Loucy (cell line): ENCODE measurements at regions not wholly inside any gene's neighbourhood (a gene's known extent, or its start where the extent isn't known, plus 50 kb on each side); places are given as distances from the start of the nearest gene placed in this dataset.

Experiments used
- H2AFZ ChIP-seq: fragments of 200-600 bp; sonication (generic); 2 replicates; pipeline ENCODE4 v1.6.0; 2016; ENCODE audit warnings: antibody characterized with exemption, mild to moderate bottlenecking, low read length, moderate library complexity
- H3F3A ChIP-seq: fragments of 200-600 bp; 2 replicates; pipeline ENCODE4 v1.6.0; 2016; ENCODE audit warnings: antibody characterized with exemption, low read depth, mild to moderate bottlenecking
- H3K27me3 ChIP-seq: fragments of 200-600 bp; sonication (generic); 2 replicates; pipeline ENCODE4 v1.6.1; 2014; ENCODE audit warnings: low read length, mild to moderate bottlenecking; ENCODE audit not compliant: insufficient read depth, poor library complexity, severe bottlenecking
- H3K36me3 ChIP-seq: fragments of 200-600 bp; sonication (generic); 2 replicates; pipeline ENCODE4 v1.6.1; 2016; ENCODE audit warnings: low read length; ENCODE audit not compliant: insufficient read depth
- H3K4me1 ChIP-seq: fragments of 200-600 bp; sonication (generic); 2 replicates; pipeline ENCODE4 v1.5.1; 2014; ENCODE audit warnings: low read length, mild to moderate bottlenecking; ENCODE audit not compliant: insufficient read depth, poor library complexity, severe bottlenecking
- H3K4me2 ChIP-seq: fragments of 200-600 bp; sonication (generic); 2 replicates; pipeline ENCODE4 v1.6.0; 2014; ENCODE audit warnings: antibody characterized with exemption, low read length, low read depth, mild to moderate bottlenecking; ENCODE audit not compliant: poor library complexity, severe bottlenecking
- H3K4me3 ChIP-seq: fragments of 200-600 bp; sonication (generic); 2 replicates; pipeline ENCODE4 v1.5.1; 2014; ENCODE audit warnings: low read length, mild to moderate bottlenecking, mixed read lengths; ENCODE audit not compliant: poor library complexity, severe bottlenecking
- H3K79me2 ChIP-seq: fragments of 200-600 bp; sonication (generic); 2 replicates; pipeline ENCODE4 v1.6.1; 2014; ENCODE audit warnings: low read length; ENCODE audit not compliant: insufficient read depth
- H3K9ac ChIP-seq: fragments of 200-600 bp; sonication (generic); 2 replicates; pipeline ENCODE4 v1.6.0; 2014; ENCODE audit warnings: mild to moderate bottlenecking, low read depth, low read length, moderate library complexity; ENCODE audit not compliant: poor library complexity, severe bottlenecking
- H3K9me2 ChIP-seq: fragments of 200-600 bp; sonication (generic); replicated peaks from 2 replicates; pipeline ENCODE4 v1.6.1; 2016; ENCODE audit warnings: low read depth, low read length, mixed read lengths
- H3K9me3 ChIP-seq: fragments of 200-600 bp; sonication (generic); 2 replicates; pipeline ENCODE4 v1.6.1; 2014; ENCODE audit warnings: mild to moderate bottlenecking, antibody characterized with exemption, low read length, low read depth; ENCODE audit not compliant: insufficient read depth
- H4K20me1 ChIP-seq: fragments of 200-600 bp; sonication (generic); 2 replicates; pipeline ENCODE4 v1.6.0; 2014; ENCODE audit warnings: antibody characterized with exemption, low read length, mild to moderate bottlenecking; ENCODE audit not compliant: insufficient read depth, poor library complexity, severe bottlenecking
- CTCF ChIP-seq: fragments of 200-600 bp; sonication (generic); conservative IDR thresholded peaks from 2 replicates; pipeline ENCODE4 v1.5.1; 2014; ENCODE audit warnings: mild to moderate bottlenecking, antibody characterized with exemption, low read length
- EZH2phosphoT487 ChIP-seq: fragments of 200-600 bp; IDR thresholded peaks from 2 replicates; pipeline ENCODE4 v1.6.1; 2018; ENCODE audit warnings: antibody characterized with exemption, mild to moderate bottlenecking, moderate library complexity, borderline replicate concordance

- H3K9me2 ChIP-seq = no peaks in the 10 kb centered on the region
- no peak overlapping the region for H2AFZ ChIP-seq
- no peaks in the 10 kb centered on the region for H3F3A ChIP-seq
- no peaks in the 10 kb centered on the region for H3K4me1 ChIP-seq
- H3K9ac ChIP-seq = no peak overlapping the region
- no peaks in the 10 kb centered on the region for H4K20me1 ChIP-seq
- TF ChIP-seq CTCF = no peak
- no peak for TF ChIP-seq EZH2phosphoT487
- H3K4me3 ChIP-seq = no peak overlapping the region
- H3K79me2 ChIP-seq = no peaks in the 10 kb centered on the region
- no peak overlapping the region for H3K4me2 ChIP-seq
- no peaks in the 10 kb centered on the region for H3K36me3 ChIP-seq
- H3K9me3 ChIP-seq = no peaks in the 10 kb centered on the region
- H3K27me3 ChIP-seq = no peaks in the 10 kb centered on the region
Observed at GRCh38 chr1:72636631-72637030, 354.3 kb upstream of the NEGR1 start.

GRCh38 chr1:72635719-72636118 is 353.4 kb upstream of the NEGR1 start:
- no peak overlapping the region for H3K4me2 ChIP-seq

GRCh38 chr1:72634946-72635345 is 352.6 kb upstream of the NEGR1 start:
- Histone ChIP-seq H3K4me1 (no peaks in the 10 kb centered on the region), H2AFZ (no peak overlapping the region), H4K20me1 (no peaks in the 10 kb centered on the region), H3F3A (no peaks in the 10 kb centered on the region), H3K9ac (no peak overlapping the region), H3K27me3 (no peaks in the 10 kb centered on the region), H3K36me3 (no peaks in the 10 kb centered on the region), H3K79me2 (no peaks in the 10 kb centered on the region), H3K4me2 (no peak overlapping the region), H3K4me3 (no peak overlapping the region), H3K9me2 (no peaks in the 10 kb centered on the region), H3K9me3 (no peaks in the 10 kb centered on the region)
- no peak for TF ChIP-seq EZH2phosphoT487
- TF ChIP-seq CTCF = no peak

More at GRCh38 chr1:72635719-72636118, 353.4 kb upstream of the NEGR1 start:
- H3K4me1 ChIP-seq = no peaks in the 10 kb centered on the region
- H3K79me2 ChIP-seq = no peaks in the 10 kb centered on the region
- no peaks in the 10 kb centered on the region for H3K27me3 ChIP-seq
- H2AFZ ChIP-seq = no peak overlapping the region
- TF ChIP-seq EZH2phosphoT487 (no peak), CTCF (no peak)
- no peaks in the 10 kb centered on the region for H3K9me3 ChIP-seq
- no peak overlapping the region for H3K4me3 ChIP-seq
- no peaks in the 10 kb centered on the region for H4K20me1 ChIP-seq
- no peaks in the 10 kb centered on the region for H3K36me3 ChIP-seq
- H3F3A ChIP-seq = no peaks in the 10 kb centered on the region
- H3K9me2 ChIP-seq = no peaks in the 10 kb centered on the region
- no peak overlapping the region for H3K9ac ChIP-seq
